Prostate gland (tissue), 2 donors: ENCODE measurements at regions not wholly inside any gene's neighbourhood (a gene's known extent, or its start where the extent isn't known, plus 50 kb on each side); places are given as distances from the start of the nearest gene placed in this dataset.

Experiments
- POLR2AphosphoS5 ChIP-seq: sonication (generic); formaldehyde crosslinking; IDR thresholded peaks from one replicate; pipeline ENCODE4 v1.6.1; 2017; ENCODE audit warnings: antibody characterized with exemption
- TF ChIP-seq, protein P1 (sequence below), 4 experiments: fragments of 200-600 bp in 2 of 4; fragments of 450-650 bp in 2 of 4; sonication (generic) in 2 of 4; IDR thresholded peaks; 1 replicate in 3 of 4; 2 replicates in 1 of 4; pipeline ENCODE4 v1.5.1; 2016 to 2019; ENCODE audit warnings: antibody characterized with exemption in 4 of 4, mild to moderate bottlenecking in 2 of 4, moderate library complexity in 2 of 4

DNA sequence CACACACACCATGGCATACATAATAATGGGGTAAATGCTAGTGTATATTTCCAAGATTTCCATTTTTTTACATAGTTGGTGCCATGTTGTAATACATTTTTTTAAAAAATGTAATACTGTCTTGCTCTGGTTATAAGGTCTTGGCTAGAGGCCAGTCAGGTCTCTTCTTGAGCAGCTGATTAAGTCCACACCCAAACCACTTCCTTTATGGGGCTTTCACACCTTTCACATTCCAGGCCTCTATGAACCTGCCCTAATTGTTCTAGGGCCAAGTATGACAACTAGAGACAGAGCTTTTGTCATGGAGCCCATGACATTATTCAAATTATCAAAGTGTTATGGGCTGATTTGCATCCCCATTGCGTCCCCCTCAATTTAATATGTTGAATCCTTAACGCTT is 495.6 kb upstream of the CTNND2 start:
- TF ChIP-seq, protein P1, sequence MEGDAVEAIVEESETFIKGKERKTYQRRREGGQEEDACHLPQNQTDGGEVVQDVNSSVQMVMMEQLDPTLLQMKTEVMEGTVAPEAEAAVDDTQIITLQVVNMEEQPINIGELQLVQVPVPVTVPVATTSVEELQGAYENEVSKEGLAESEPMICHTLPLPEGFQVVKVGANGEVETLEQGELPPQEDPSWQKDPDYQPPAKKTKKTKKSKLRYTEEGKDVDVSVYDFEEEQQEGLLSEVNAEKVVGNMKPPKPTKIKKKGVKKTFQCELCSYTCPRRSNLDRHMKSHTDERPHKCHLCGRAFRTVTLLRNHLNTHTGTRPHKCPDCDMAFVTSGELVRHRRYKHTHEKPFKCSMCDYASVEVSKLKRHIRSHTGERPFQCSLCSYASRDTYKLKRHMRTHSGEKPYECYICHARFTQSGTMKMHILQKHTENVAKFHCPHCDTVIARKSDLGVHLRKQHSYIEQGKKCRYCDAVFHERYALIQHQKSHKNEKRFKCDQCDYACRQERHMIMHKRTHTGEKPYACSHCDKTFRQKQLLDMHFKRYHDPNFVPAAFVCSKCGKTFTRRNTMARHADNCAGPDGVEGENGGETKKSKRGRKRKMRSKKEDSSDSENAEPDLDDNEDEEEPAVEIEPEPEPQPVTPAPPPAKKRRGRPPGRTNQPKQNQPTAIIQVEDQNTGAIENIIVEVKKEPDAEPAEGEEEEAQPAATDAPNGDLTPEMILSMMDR (IDR thresholded peaks at IDR 0.05) = no peak
- TF ChIP-seq POLR2AphosphoS5 = no peak
